ENCODE measurements at regions not wholly inside any gene's neighbourhood (a gene's known extent, or its start where the extent isn't known, plus 50 kb on each side); places are given as distances from the start of the nearest gene placed in this dataset.

DNA sequence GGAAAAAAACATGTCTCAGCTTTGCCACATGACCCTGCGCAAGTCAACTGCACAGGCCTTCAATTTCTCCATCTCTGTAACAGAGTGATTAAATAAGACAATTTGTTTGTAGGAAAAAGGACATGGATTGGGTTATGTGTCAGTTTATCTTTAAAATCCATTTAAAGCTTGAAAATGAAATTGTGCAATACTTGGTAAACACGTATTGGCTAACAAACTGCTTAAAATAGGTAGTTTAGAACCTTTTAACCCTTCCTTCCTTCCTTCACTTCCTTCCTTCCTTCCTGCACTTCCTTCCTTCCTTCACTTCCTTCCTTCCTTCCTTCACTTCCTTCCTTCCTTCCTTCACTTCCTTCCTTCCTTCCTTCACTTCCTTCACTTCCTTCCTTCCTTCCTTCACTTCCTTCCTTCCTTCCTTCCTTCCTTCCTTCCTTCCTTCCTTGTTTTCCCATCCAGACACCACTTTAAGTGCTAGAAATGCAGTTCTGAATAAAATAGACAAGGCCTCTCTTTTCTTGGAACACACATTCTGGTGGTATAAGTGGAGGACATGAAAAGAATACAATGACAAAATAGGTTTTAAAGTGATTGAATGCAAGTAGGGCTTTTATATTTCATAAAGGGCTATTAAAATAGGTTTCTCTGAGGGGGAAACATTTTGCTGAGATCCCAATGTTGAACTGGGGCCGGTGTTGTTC is 130.2 kb upstream of the TP63 start:
- no peak for ATAC-seq (replicated peaks)
- H3K9me3 Mint-ChIP-seq = peaks cover 5% of the 10 kb centered on the region
- H3K4me3 Mint-ChIP-seq = no peak overlapping the region
- H3K4me1 Mint-ChIP-seq = peaks cover 9% of the 10 kb centered on the region
- H3K27ac Mint-ChIP-seq = no peak overlapping the region
- no peaks in the 10 kb centered on the region for H3K36me3 Mint-ChIP-seq (ENCODE audit: low read depth)
- H3K27me3 Mint-ChIP-seq = no peaks in the 10 kb centered on the region

DNA sequence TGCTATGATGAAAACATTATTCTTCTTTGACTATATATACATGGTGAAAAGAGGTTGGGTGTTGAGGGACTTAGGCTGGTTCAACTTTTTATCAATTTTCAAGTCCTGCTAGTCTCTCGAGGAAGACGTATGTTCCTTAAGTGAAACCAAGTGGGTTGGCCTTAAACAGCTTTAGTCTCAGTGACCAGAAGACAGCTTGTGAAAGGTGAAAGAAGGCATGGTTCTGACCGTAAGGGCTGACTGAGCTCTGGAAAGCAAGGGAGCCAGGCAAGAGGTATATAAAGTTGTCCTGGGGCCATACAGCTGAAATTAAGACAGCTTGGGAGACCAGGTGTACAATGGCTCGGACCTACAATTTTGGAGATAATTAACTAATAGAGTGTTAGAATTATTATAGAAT is 128.9 kb upstream of the TP63 start:
- H3K9me3 Mint-ChIP-seq = peaks cover 5% of the 10 kb centered on the region
- no peaks in the 10 kb centered on the region for H3K27me3 Mint-ChIP-seq
- peak overlapping the region; percentile 20 for H3K27ac Mint-ChIP-seq
- no peak overlapping the region for H3K4me3 Mint-ChIP-seq
- H3K4me1 Mint-ChIP-seq = peaks cover 9% of the 10 kb centered on the region
- ATAC-seq (replicated peaks) = no peak
- H3K36me3 Mint-ChIP-seq (ENCODE audit: low read depth) = no peaks in the 10 kb centered on the region

DNA sequence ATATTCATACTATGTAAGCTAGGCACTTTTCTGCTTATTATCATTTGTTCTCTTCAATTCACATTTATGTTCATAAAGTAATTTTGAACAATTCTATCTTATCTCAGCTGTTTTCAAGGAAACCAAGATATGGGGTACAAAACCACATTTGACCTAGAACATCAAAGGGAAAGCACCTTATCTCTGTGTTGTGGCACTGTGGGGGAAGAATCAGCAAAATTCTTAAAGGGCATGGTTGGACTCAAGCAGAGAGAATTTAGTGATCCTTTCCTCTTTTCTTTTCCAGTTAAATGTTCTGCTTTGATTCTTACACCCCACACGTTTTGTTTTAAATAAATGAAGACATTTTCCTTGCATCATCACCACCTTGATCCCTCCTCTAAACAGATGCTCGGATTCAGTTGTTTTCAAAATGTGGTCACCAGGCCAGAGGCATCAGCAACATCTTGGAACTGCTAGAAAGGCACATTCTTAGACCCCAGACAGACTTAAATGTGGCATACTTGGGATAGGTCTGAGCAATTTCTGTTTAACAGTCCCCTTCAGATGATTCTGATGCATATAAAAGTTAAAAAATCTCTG is 128.4 kb upstream of the TP63 start:
- ATAC-seq (replicated peaks) = peak; percentile 70
- peaks cover 9% of the 10 kb centered on the region for H3K4me1 Mint-ChIP-seq
- H3K4me3 Mint-ChIP-seq = peak overlapping the region; percentile 7
- no peaks in the 10 kb centered on the region for H3K27me3 Mint-ChIP-seq
- H3K36me3 Mint-ChIP-seq (ENCODE audit: low read depth) = no peaks in the 10 kb centered on the region
- peak overlapping the region; percentile 20 for H3K27ac Mint-ChIP-seq
- H3K9me3 Mint-ChIP-seq = peaks cover 5% of the 10 kb centered on the region

DNA sequence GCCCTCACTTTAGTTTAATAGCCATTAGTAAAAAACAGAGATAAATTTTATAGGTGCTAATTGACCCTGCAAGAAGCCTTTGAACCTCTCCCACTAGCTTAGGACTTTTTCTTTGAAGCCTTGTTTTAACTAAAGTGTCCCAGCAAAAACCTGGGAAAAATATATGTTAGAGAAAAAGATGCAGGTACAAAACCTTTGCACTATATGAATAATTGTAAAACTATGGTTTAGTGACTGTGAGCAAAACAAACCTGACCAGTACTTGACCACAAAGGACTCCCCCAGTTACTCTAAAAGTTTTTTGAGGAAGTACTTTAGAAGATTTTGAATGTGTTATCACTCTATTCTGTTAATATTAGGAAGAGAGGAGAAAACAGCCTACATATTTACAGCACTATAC is 123.3 kb upstream of the TP63 start:
- Mint-ChIP-seq H3K36me3 (ENCODE audit: low read depth) (no peaks in the 10 kb centered on the region), H3K27ac (no peak overlapping the region), H3K4me3 (no peak overlapping the region), H3K27me3 (peaks cover 8% of the 10 kb centered on the region), H3K9me3 (no peaks in the 10 kb centered on the region), H3K4me1 (peaks cover under 1% of the 10 kb centered on the region)
- ATAC-seq (replicated peaks) = no peak

DNA sequence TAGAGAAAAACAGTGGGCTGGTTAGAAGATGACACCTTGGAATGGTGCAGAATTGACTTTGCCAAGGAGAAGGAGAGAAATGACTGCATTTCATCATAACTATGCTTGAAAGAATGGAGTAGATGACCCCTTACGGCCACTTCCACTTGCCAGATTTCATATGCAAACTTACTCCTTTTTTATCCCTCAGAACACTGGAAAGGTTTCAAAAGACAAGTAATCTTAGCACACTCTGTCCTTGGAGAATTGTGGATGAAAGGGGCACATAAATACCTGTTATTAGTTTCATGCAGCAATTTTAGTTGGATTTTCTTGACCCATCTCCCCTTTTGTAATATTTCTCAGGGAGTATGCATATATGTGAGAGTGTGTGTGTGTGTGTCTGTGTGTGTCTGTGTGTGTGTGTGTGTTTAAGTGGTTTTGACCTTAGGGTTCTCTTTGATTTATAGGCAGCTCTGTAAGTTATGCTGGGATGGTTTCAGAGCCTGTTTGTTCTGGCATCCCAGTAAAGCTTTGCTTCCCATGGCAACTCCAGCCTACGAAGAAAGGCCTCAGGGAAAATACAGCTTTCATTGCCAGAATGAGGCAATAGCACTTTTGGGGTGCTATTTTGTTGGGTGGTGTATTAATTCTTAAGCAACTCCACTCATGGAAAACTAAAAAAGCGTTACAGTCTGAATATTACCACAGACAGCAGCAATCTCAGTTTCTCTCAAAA is 122.2 kb upstream of the TP63 start:
- ATAC-seq (replicated peaks) = no peak
- H3K4me1 Mint-ChIP-seq = no peaks in the 10 kb centered on the region
- no peaks in the 10 kb centered on the region for H3K36me3 Mint-ChIP-seq (ENCODE audit: low read depth)
- H3K4me3 Mint-ChIP-seq = no peak overlapping the region
- H3K27ac Mint-ChIP-seq = no peak overlapping the region
- no peaks in the 10 kb centered on the region for H3K9me3 Mint-ChIP-seq
- peaks cover 8% of the 10 kb centered on the region for H3K27me3 Mint-ChIP-seq

DNA sequence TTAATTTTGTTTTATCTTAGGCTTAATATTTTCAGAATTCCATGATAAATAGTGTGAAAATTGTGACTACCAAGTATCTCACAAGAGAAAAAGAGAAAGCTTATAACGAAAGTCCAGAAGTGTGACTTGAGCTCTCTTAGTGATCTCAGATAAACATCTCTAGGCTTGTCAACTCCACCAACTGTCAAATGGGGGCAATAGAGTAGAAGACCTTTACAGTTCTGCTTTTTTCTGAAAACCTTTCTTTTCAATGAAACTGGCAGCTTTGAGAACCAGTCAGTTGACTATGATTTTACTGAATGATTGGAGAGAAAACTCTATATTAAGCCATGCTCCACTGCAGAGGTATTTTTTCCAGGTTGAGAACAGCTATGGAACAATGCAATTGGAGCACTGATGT is 119.2 kb upstream of the TP63 start:
- Mint-ChIP-seq H3K9me3 (no peaks in the 10 kb centered on the region), H3K4me3 (no peak overlapping the region), H3K4me1 (no peaks in the 10 kb centered on the region), H3K36me3 (ENCODE audit: low read depth) (no peaks in the 10 kb centered on the region), H3K27ac (no peak overlapping the region), H3K27me3 (peaks cover 8% of the 10 kb centered on the region)
- no peak for ATAC-seq (replicated peaks)

DNA sequence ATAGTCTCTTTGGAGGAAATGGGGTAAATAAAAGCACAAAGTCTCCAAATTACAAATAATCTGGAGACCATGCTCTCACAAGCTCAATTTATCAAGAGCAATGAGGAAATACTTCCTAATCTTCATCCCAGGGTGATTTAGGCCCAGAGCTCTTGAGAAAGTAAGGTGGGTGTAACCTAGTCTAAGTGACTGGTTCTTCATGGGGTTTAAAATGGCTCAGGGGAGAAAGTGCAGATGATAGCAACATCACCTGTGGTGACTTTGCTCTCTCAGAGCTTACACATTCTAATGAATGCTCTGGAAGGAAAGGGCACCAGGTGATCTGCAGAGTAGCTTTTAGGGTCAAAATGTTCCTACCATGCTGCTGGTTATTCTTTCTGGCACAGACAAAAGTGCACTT is 118.4 kb upstream of the TP63 start:
- ATAC-seq (replicated peaks) = no peak
- Mint-ChIP-seq H3K27me3 (peaks cover 8% of the 10 kb centered on the region), H3K4me3 (no peak overlapping the region), H3K9me3 (no peaks in the 10 kb centered on the region), H3K36me3 (ENCODE audit: low read depth) (no peaks in the 10 kb centered on the region), H3K27ac (no peak overlapping the region), H3K4me1 (no peaks in the 10 kb centered on the region)

DNA sequence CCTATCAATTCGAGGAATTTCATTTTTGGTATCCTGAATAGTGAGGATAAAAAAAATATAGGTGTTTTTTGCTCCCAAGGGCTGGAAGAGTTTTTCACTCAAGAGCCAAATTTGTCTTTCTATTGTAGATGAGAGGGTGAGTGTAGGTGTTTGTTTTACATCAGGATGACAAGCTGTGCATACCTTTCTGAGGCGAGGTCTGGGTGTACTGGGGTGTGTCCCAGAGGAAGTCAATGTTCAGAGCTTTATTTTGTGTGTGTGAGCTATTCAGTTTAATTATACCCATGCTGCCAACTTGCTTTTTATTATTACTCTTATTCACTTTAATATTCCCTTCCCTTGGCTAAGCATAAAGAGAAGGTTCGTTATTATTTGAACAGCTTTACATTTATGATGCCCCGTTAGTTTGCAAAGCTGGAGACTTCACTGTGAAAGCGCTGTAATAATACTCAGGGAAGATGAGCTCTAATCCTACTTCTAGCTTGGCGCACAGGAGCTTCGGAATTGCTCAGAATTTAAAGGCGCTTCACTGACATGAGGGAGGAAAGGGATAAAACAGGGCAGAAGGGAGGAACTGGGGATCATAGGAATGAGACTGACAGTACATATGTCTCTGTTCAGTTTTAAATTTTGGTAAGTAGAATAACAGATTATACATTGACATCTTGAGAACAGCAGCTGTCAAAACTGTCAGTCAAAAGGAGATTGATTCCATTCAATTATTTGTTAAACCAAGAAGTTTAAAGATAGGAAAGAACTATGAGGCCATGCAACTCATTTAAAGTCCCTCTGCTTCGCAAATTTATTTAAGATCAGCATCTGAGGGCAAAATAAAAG is 117.7 kb upstream of the TP63 start:
- Mint-ChIP-seq H3K36me3 (ENCODE audit: low read depth) (no peaks in the 10 kb centered on the region), H3K27ac (no peak overlapping the region), H3K27me3 (peaks cover 5% of the 10 kb centered on the region), H3K4me1 (no peaks in the 10 kb centered on the region), H3K9me3 (no peaks in the 10 kb centered on the region), H3K4me3 (no peak overlapping the region)
- ATAC-seq (replicated peaks) = no peak

DNA sequence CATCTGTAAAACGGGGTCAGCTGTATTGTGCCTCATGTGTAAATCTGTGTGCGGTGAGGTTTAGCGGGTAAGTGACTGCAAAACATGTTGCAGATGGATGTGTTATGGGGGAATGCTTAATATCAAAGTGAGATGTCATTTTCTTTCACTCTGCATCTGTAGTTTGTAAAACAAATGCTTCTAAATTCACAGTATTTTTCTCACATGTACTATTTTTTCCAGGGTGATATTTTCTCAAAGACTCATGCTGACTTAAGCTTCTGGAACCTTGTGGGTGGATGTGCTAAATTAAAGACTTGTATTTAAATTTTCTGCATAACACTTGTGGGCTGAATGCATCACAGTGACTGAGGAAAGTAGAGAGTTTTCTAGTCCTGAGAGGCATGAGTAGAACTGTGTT is 115.2 kb upstream of the TP63 start:
- Mint-ChIP-seq H3K4me1 (no peaks in the 10 kb centered on the region), H3K4me3 (no peak overlapping the region), H3K36me3 (ENCODE audit: low read depth) (no peaks in the 10 kb centered on the region), H3K27me3 (no peaks in the 10 kb centered on the region), H3K27ac (no peak overlapping the region), H3K9me3 (peaks cover 12% of the 10 kb centered on the region)
- ATAC-seq (replicated peaks) = peak; percentile 73

DNA sequence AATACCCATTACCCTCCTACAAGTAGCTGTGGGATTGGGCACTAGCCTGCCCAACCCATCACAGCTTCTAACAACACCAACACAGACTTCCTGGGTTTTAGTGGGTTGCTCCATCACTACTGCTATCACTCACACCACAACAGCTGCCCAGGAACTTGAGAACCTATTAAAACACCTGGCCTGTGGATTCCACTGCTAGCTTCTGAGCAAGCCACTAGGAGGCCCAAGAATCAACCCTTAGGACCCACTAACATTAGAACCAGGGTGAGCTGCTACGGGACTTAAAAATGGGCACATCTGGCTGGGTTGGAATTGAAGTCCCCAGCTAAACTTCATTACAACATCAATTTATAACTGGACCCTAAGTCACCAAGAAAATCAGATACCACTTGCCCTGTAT is 113.2 kb upstream of the TP63 start:
- H3K27ac Mint-ChIP-seq = no peak overlapping the region
- no peaks in the 10 kb centered on the region for H3K36me3 Mint-ChIP-seq (ENCODE audit: low read depth)
- H3K4me3 Mint-ChIP-seq = no peak overlapping the region
- no peaks in the 10 kb centered on the region for H3K4me1 Mint-ChIP-seq
- peaks cover 12% of the 10 kb centered on the region for H3K9me3 Mint-ChIP-seq
- no peaks in the 10 kb centered on the region for H3K27me3 Mint-ChIP-seq
- ATAC-seq (replicated peaks) = no peak

DNA sequence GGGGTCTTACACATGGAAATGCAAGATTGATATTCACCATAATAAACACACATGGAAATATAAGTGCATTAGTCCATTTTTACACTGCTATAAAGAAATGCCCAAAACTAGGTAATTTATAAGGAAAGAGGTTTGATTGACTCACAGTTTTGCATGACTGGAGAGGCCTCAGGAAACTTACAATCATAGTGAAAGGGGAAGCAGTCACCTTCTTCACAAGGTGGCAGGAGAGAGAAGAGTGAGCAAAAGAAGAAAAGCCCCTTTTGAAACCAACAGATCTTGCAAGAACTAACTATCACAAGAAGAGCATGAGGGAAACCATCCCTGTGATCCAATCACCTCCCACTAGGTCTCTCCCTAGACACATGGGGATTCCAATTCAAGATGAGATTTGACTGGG is 111.7 kb upstream of the TP63 start:
- H3K27ac Mint-ChIP-seq = no peak overlapping the region
- no peaks in the 10 kb centered on the region for H3K27me3 Mint-ChIP-seq
- no peaks in the 10 kb centered on the region for H3K4me1 Mint-ChIP-seq
- H3K36me3 Mint-ChIP-seq (ENCODE audit: low read depth) = no peaks in the 10 kb centered on the region
- peaks cover 12% of the 10 kb centered on the region for H3K9me3 Mint-ChIP-seq
- no peak overlapping the region for H3K4me3 Mint-ChIP-seq
- peak; percentile 42 for ATAC-seq (replicated peaks)

DNA sequence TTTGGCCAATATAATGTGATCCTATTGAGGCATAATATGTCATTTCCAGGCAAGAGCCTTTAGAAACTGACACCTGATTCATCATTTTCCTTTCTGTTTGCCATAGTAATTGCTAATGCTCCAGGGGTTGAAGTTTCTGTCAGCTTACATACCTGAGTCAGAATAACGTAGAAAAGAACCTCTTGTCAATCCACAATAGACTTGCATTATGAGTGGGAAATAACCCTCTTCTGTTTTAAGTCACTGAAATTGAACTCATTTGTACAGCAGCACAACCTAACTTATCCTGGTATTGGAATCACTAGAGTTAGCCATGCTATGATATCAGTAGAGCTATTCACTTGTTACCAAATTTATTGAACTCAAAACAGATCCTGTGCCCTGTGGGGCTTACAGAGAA is 101.7 kb upstream of the TP63 start:
- Mint-ChIP-seq H3K27me3 (no peaks in the 10 kb centered on the region), H3K4me1 (peaks cover 17% of the 10 kb centered on the region), H3K9me3 (no peaks in the 10 kb centered on the region), H3K4me3 (peak overlapping the region; percentile 48), H3K36me3 (ENCODE audit: low read depth) (peaks cover 5% of the 10 kb centered on the region), H3K27ac (peak overlapping the region; percentile 95)
- ATAC-seq (replicated peaks) = peak; percentile 89

DNA sequence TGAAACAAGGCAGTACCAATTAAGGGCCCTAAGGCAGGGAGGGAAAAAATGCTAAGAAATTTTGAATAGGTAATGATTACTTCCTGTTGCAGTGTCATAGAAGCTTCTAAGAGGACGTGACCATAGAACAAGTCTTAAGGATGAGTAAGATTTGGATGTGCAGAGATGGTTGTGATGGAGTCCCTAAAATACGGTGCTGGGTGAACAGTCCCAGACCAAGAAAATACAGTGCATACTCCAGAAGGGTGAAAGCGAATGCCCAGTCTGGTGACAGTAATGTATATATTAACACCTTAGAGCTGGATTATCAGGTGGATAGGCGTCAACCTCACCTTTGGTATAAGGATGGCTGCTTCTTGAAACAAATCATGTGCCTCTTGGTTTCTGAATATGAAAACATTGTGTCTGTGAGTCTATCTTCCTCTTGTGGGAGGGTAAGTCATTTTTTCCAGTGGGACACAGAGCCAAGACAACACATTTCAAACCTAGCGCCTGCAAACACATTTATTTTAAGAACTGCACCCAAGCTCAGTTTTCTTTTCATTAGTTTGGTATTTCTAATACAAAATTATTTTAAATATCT is 101.2 kb upstream of the TP63 start:
- H3K4me1 Mint-ChIP-seq = peaks cover 17% of the 10 kb centered on the region
- peak overlapping the region; percentile 95 for H3K27ac Mint-ChIP-seq
- H3K4me3 Mint-ChIP-seq = peak overlapping the region; percentile 48
- H3K9me3 Mint-ChIP-seq = no peaks in the 10 kb centered on the region
- no peaks in the 10 kb centered on the region for H3K27me3 Mint-ChIP-seq
- peaks cover 5% of the 10 kb centered on the region for H3K36me3 Mint-ChIP-seq (ENCODE audit: low read depth)
- ATAC-seq (replicated peaks) = peak; percentile 72

DNA sequence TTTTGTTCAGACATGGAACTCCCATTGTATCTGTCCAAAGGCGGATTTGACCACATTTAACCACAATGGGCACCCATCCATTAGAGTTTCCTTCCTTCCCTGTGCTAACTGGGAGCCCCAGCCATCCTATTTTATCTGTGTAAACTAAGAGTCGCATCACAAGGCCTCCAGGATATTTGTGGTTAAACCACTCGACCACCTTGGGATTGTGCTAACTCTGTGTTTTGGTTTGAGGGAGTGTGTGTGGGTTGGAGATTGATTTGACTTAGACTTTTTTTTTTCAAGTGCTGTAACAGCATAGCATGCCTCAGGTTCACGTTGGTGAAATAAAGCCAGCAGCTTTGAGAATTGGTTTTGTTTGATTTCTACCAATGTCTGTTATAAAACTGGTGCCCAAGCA is 100.4 kb upstream of the TP63 start:
- Mint-ChIP-seq H3K36me3 (ENCODE audit: low read depth) (peaks cover 5% of the 10 kb centered on the region), H3K27ac (peak overlapping the region; percentile 95), H3K9me3 (no peaks in the 10 kb centered on the region), H3K4me1 (peaks cover 17% of the 10 kb centered on the region), H3K27me3 (no peaks in the 10 kb centered on the region), H3K4me3 (peak overlapping the region; percentile 48)
- ATAC-seq (replicated peaks) = no peak
